ENCODE measurements at regions not wholly inside any gene's neighbourhood (a gene's known extent, or its start where the extent isn't known, plus 50 kb on each side); places are given as distances from the start of the nearest gene placed in this dataset.

- CTCF ChIA-PET = no interaction called here
- TF ChIP-seq CTCF (IDR thresholded peaks at IDR 0.05; ENCODE audit: control extremely low read depth, extremely low read depth, low read depth, missing control alignments) = no peak
- POLR2A ChIA-PET = no interaction called here
These were observed 580.5 kb upstream of the CHORDC1 start for GRCh38 chr11:90803366-90803765.

GRCh38 chr11:90798769-90799168, 575.9 kb upstream of the CHORDC1 start:
- ChIA-PET POLR2A (no interaction called here), CTCF (no interaction called here)
- TF ChIP-seq CTCF (IDR thresholded peaks at IDR 0.05; ENCODE audit: control extremely low read depth, extremely low read depth, low read depth, missing control alignments) = no peak
- DNase-seq (ENCODE audit: extremely low spot score) = no peak

More at GRCh38 chr11:90803366-90803765, 580.5 kb upstream of the CHORDC1 start:
- no peak for DNase-seq (ENCODE audit: extremely low spot score)

GRCh38 chr11:90795746-90796145, 572.9 kb upstream of the CHORDC1 start:
- POLR2A ChIA-PET = no interaction called here
- CTCF ChIA-PET = interaction anchor here (1.2 kb wide), 1 partner anchor 155 kb away, joined by 3 read pairs; no protein-coding TSS in a partner anchor
- no peak for TF ChIP-seq CTCF (IDR thresholded peaks at IDR 0.05; ENCODE audit: control extremely low read depth, extremely low read depth, low read depth, missing control alignments)
- DNase-seq (ENCODE audit: extremely low spot score) = no peak

DNA sequence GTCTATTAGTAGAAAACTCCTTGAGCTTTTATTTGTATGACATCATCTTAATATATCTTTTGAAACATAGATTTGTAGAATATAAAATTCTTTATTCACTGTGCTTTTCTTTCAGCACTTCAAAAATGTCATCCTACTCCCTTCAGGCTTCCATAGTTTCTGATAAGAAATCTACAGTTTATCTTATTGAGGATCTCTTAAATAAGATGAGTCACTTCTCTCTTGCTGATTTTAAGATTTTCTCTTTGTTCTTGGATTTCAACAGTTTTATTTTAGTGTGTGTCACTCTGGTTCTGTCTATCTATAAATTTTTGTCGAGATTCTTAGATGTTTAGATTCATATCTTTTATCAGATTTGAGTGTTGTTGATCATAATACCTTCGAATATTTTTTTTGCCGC, 566.1 kb upstream of the CHORDC1 start:
- no peak for TF ChIP-seq CTCF (IDR thresholded peaks at IDR 0.05; ENCODE audit: control extremely low read depth, extremely low read depth, low read depth, missing control alignments)
- POLR2A ChIA-PET = no interaction called here
- DNase-seq (ENCODE audit: extremely low spot score) = no peak
- CTCF ChIA-PET = no interaction called here

DNA sequence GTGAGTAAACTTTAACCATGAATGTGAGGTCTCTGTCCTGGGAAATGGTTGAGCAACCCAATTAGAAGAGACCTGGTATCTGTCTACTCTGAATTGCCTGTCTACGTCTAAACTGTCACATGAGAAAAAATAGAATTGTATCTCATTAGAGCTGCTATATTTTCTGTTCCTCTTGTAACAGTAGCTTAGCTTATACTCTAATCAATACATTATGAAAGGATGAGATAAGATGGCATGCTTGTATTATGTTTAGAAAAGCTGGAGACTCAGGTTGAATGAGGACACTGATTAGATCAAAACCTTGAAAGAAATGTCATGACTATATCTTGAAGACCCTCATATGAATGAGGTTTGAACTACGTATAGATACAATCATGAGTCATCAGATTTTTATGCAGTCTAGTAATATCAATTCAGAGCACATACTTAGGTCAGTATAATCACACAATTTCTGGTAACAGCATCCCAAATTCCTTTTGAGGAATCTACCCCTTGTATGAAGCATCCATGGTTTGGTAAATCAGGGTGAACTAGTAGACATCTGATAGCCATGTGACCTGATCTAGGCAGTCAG, 561.5 kb upstream of the CHORDC1 start:
- ChIA-PET POLR2A (no interaction called here), CTCF (no interaction called here)
- DNase-seq (ENCODE audit: extremely low spot score) = no peak
- no peak for TF ChIP-seq CTCF (IDR thresholded peaks at IDR 0.05; ENCODE audit: control extremely low read depth, extremely low read depth, low read depth, missing control alignments)

- TF ChIP-seq CTCF (IDR thresholded peaks at IDR 0.05; ENCODE audit: control extremely low read depth, extremely low read depth, low read depth, missing control alignments) = no peak
- ChIA-PET POLR2A (no interaction called here), CTCF (interaction anchor here (1.0 to 1.1 kb wide), 2 partner anchors 17 to 19 kb away, joined by 3 read pairs; no protein-coding TSS in a partner anchor)
- no peak for DNase-seq (ENCODE audit: extremely low spot score)
These were observed 560.3 kb upstream of the CHORDC1 start for GRCh38 chr11:90783111-90783510.

DNA sequence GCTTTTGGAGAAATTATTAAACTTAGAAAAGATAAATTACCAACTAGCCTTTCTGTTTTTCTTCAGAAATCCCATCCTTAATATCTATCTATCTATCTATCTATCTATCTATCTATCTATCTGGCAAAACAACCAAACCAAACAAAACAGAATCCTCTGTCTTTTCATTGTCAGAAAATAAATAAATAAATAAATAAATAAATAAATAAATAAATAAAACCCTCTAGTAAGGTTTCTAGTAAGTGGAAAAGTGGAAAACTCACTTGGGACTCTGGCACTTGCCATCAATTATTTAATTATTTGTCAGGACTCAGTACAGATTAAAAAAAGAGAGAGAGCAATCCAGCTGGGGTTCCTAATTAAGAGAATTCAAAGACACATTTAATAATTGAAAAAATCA, 556.2 kb upstream of the CHORDC1 start:
- no peak for TF ChIP-seq CTCF (IDR thresholded peaks at IDR 0.05; ENCODE audit: control extremely low read depth, extremely low read depth, low read depth, missing control alignments)
- CTCF ChIA-PET = no interaction called here
- DNase-seq (ENCODE audit: extremely low spot score) = no peak
- POLR2A ChIA-PET = no interaction called here

Measured in GM10248 (cell line).